ENCODE measurements at regions not wholly inside any gene's neighbourhood (a gene's known extent, or its start where the extent isn't known, plus 50 kb on each side); places are given as distances from the start of the nearest gene placed in this dataset.

GRCh38 chr12:19695244-19696098 is 256.2 kb downstream of the AEBP2 start:
- TF ChIP-seq EZH2phosphoT487 (IDR thresholded peaks at IDR 0.05; ENCODE audit: low read depth): no peak
- TF ChIP-seq CTCF (IDR thresholded peaks at IDR 0.05; ENCODE audit: low read depth, low read length): no peak

Measured in OCI-LY3 (cell line).